NT2/D1 (cell line): ENCODE measurements at regions not wholly inside any gene's neighbourhood (a gene's known extent, or its start where the extent isn't known, plus 50 kb on each side); places are given as distances from the start of the nearest gene placed in this dataset.

Source experiments
- DNase-seq: peaks from one replicate; pipeline ENCODE4 v3.0.0-alpha.2; 2011; ENCODE audit warnings: low read depth, low spot score
- H3K27me3 ChIP-seq: 2 replicates; pipeline ENCODE4 v1.6.0; 2011; ENCODE audit warnings: mild to moderate bottlenecking; ENCODE audit not compliant: insufficient read length, insufficient read depth
- H3K36me3 ChIP-seq: 2 replicates; pipeline ENCODE4 v1.6.1; 2011; ENCODE audit warnings: mild to moderate bottlenecking, low read length, mixed read lengths; ENCODE audit not compliant: insufficient read depth, insufficient read length
- H3K4me1 ChIP-seq: 2 replicates; pipeline ENCODE4 v1.5.1; 2011; ENCODE audit not compliant: insufficient read depth, insufficient read length
- H3K4me3 ChIP-seq: 2 replicates; pipeline ENCODE4 v1.5.1; 2011; ENCODE audit warnings: low read depth; ENCODE audit not compliant: insufficient read length
- H3K9ac ChIP-seq: 2 replicates; pipeline ENCODE4 v1.6.0; 2011; ENCODE audit warnings: low read depth; ENCODE audit not compliant: insufficient read length
- H3K9me3 ChIP-seq: 2 replicates; pipeline ENCODE4 v1.5.1; 2011; ENCODE audit warnings: mild to moderate bottlenecking, low read length; ENCODE audit not compliant: insufficient read depth
- SUZ12 ChIP-seq: IDR thresholded peaks from 2 replicates; pipeline ENCODE4 v1.6.1; 2011; ENCODE audit not compliant: insufficient read length, insufficient read depth; ENCODE audit errors: extremely low read depth
- YY1 ChIP-seq: IDR thresholded peaks from 2 replicates; pipeline ENCODE4 v1.6.1; 2011; ENCODE audit not compliant: insufficient read length, insufficient read depth
- ZNF274 ChIP-seq: IDR thresholded peaks from 2 replicates; pipeline ENCODE4 v1.6.1; 2011; ENCODE audit warnings: mild to moderate bottlenecking, low read depth, low read length

DNA sequence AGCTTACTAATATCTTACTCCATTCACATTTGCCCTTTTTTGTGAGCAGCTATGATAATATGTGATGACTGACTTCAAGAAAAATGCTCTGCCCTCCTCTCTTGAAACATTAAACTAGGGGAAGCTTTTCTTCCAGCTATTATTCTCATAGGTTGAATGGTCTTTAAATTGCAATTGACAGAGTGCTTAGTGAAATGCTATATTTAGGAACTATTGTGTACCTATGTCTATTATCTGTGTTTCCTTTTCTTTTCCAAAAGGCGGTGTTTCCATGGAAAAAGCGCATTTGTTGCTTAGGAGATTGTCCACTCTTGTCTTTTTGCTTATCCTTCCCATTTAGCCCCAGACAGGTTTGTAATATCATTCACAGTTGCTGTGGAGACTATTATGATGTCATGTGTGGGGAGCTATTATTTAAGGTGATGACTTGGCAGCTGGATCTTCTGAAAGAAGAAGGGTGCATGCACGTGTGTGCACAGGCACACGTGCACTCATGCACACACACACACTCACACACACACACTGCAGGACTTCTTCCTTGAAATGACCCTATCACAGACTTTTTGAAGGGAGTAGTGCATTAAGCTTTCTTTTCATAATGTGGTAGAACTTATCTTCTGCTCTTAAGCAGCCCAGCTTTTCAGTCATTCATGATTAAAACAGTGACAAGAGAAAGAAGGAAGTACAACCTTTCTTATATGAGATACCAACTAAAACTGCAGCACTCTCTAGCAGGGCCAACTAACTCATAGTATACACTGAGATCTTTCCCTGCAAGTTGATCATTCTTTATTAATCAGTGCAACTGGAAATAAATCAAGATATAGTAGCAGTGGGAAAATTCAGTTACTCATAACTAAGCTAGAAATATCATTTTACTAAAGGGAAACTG lies 340.8 kb upstream of the MTNR1B start:
- Histone ChIP-seq H3K36me3 (no peaks in the 10 kb centered on the region), H3K9ac (no peak overlapping the region), H3K4me3 (no peak overlapping the region), H3K27me3 (no peaks in the 10 kb centered on the region), H3K9me3 (no peaks in the 10 kb centered on the region), H3K4me1 (no peaks in the 10 kb centered on the region)
- DNase-seq: no peak
- TF ChIP-seq YY1: no peak
- TF ChIP-seq ZNF274: no peak
- TF ChIP-seq SUZ12: no peak

DNA sequence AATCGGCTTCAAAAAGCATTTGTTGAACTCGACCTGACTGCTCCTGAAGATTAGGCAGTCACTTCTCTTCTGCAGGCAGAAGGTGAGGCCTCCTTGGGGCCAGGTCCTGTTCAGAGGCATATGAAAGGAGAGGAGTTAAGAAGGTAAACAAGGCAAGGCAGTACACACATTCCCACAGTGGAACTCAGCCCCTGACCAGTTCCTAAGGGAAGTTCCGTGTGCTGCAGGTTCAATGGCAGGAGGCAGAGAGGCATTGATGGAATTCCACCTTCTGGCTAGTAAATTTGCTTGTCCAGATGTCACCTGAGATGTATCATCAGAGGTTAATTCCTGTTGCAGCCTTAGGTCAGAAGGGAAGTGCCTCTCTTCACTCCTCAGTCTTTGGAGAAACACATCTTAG lies 337.0 kb upstream of the MTNR1B start:
- TF ChIP-seq YY1 (no peak), SUZ12 (no peak), ZNF274 (no peak)
- peak; percentile 20 for DNase-seq
- Histone ChIP-seq H3K9me3 (no peaks in the 10 kb centered on the region), H3K27me3 (no peaks in the 10 kb centered on the region), H3K9ac (no peak overlapping the region), H3K4me1 (no peaks in the 10 kb centered on the region), H3K4me3 (no peak overlapping the region), H3K36me3 (no peaks in the 10 kb centered on the region)

- H3K27me3 ChIP-seq: no peaks in the 10 kb centered on the region
- no peak for DNase-seq
- H3K36me3 ChIP-seq: no peaks in the 10 kb centered on the region
- no peaks in the 10 kb centered on the region for H3K4me1 ChIP-seq
- H3K9me3 ChIP-seq: no peaks in the 10 kb centered on the region
- no peak overlapping the region for H3K4me3 ChIP-seq
- H3K9ac ChIP-seq: no peak overlapping the region
- no peak for TF ChIP-seq ZNF274
Measured at GRCh38 chr11:92633820-92634219, 335.6 kb upstream of the MTNR1B start.

GRCh38 chr11:92636543-92637188 lies 332.8 kb upstream of the MTNR1B start:
- no peaks in the 10 kb centered on the region for H3K36me3 ChIP-seq
- no peak overlapping the region for H3K9ac ChIP-seq
- no peaks in the 10 kb centered on the region for H3K27me3 ChIP-seq
- no peaks in the 10 kb centered on the region for H3K4me1 ChIP-seq
- no peak for TF ChIP-seq YY1
- no peak for TF ChIP-seq ZNF274
- TF ChIP-seq SUZ12: no peak
- H3K9me3 ChIP-seq: no peaks in the 10 kb centered on the region
- H3K4me3 ChIP-seq: no peak overlapping the region
- DNase-seq: no peak

DNA sequence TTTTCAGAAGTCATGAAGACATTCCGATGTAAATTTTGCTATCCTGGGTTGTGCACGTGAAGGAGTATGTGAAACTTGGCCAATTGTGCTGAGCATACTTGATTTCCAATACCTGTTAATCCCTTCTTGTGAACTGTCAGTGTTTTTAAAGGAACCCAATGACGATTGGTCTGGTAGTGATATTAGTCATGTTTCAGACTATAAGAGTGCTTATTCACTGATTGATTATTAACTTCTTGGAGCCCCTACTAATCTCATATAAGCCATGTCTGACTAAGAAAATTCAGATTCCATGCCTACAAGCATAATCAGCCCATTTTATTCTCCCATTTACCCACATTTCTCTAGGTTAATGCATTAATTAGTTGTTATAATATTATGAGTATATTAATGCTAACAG lies 330.8 kb upstream of the MTNR1B start:
- Histone ChIP-seq H3K4me3 (no peak overlapping the region), H3K4me1 (no peaks in the 10 kb centered on the region), H3K9me3 (no peaks in the 10 kb centered on the region), H3K27me3 (no peaks in the 10 kb centered on the region), H3K36me3 (no peaks in the 10 kb centered on the region), H3K9ac (no peak overlapping the region)
- TF ChIP-seq SUZ12 (no peak), ZNF274 (no peak), YY1 (no peak)
- DNase-seq: no peak

- H3K4me1 ChIP-seq: no peaks in the 10 kb centered on the region
- H3K9me3 ChIP-seq: no peaks in the 10 kb centered on the region
- H3K36me3 ChIP-seq: no peaks in the 10 kb centered on the region
- H3K27me3 ChIP-seq: no peaks in the 10 kb centered on the region
- H3K9ac ChIP-seq: no peak overlapping the region
- no peak for TF ChIP-seq SUZ12
- TF ChIP-seq YY1: no peak
- TF ChIP-seq ZNF274: no peak
- DNase-seq: no peak
- H3K4me3 ChIP-seq: no peak overlapping the region
Measured at GRCh38 chr11:92642177-92642931, 327.1 kb upstream of the MTNR1B start.

DNA sequence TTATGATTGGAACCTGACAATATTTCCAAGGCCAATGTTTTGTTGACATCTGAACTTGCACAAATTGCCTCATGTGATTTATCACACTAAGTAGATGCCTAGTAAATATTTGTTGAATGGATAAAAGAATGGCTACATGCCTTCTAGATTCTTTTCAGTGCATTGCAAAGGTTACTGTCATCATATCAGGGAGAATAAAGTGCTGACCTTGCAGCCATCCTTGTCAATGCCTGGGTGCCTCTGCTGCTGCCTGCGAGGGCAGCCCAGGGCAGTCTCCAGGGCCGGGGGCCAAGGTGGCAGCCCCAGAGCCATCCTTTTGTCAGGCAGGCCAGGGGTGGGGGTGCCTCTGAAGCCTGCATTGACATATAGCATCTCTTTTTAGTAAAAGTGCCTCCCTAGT lies 325.6 kb upstream of the MTNR1B start:
- no peaks in the 10 kb centered on the region for H3K36me3 ChIP-seq
- no peak for DNase-seq
- H3K9me3 ChIP-seq: no peaks in the 10 kb centered on the region
- no peaks in the 10 kb centered on the region for H3K4me1 ChIP-seq
- H3K4me3 ChIP-seq: no peak overlapping the region
- H3K27me3 ChIP-seq: no peaks in the 10 kb centered on the region
- no peak overlapping the region for H3K9ac ChIP-seq
- TF ChIP-seq YY1 (no peak), ZNF274 (no peak), SUZ12 (no peak)
